ENCODE measurements at regions not wholly inside any gene's neighbourhood (a gene's known extent, or its start where the extent isn't known, plus 50 kb on each side); places are given as distances from the start of the nearest gene placed in this dataset.

- CTCF ChIA-PET, result no interaction called here
- H3K4me3 ChIP-seq (ENCODE audit: low read depth, low read length), result no peak overlapping the region
- TF ChIP-seq CTCF (IDR thresholded peaks at IDR 0.05; ENCODE audit: insufficient read depth, low read length, missing control alignments), result no peak
- POLR2A ChIA-PET, result no interaction called here
- DNase-seq (ENCODE audit: low read depth, low spot score), result no peak
Measured at GRCh38 chr1:55751776-55752175, 536.6 kb upstream of the USP24 start.

- POLR2A ChIA-PET, result no interaction called here
- no peak for TF ChIP-seq CTCF (IDR thresholded peaks at IDR 0.05; ENCODE audit: insufficient read depth, low read length, missing control alignments)
- DNase-seq (ENCODE audit: low read depth, low spot score), result no peak
- H3K4me3 ChIP-seq (ENCODE audit: low read depth, low read length), result no peak overlapping the region
- CTCF ChIA-PET, result no interaction called here
Measured at GRCh38 chr1:55750628-55750995, 535.4 kb upstream of the USP24 start.

GRCh38 chr1:55749975-55750627, 534.9 kb upstream of the USP24 start:
- POLR2A ChIA-PET, result no interaction called here
- CTCF ChIA-PET, result no interaction called here
- no peak overlapping the region for H3K4me3 ChIP-seq (ENCODE audit: low read depth, low read length)
- no peak for TF ChIP-seq CTCF (IDR thresholded peaks at IDR 0.05; ENCODE audit: insufficient read depth, low read length, missing control alignments)
- no peak for DNase-seq (ENCODE audit: low read depth, low spot score)

GRCh38 chr1:55747408-55747841, 532.3 kb upstream of the USP24 start:
- ChIA-PET POLR2A (interaction anchor here (1.1 kb wide), 1 partner anchor 318 kb away, joined by 4 read pairs; no protein-coding TSS in a partner anchor), CTCF (no interaction called here)
- no peak for TF ChIP-seq CTCF (IDR thresholded peaks at IDR 0.05; ENCODE audit: insufficient read depth, low read length, missing control alignments)

GRCh38 chr1:55746710-55747109, 531.5 kb upstream of the USP24 start:
- ChIA-PET CTCF (interaction anchor here (0.8 kb wide), 1 partner anchor 8 kb away, joined by 4 read pairs; no protein-coding TSS in a partner anchor), POLR2A (no interaction called here)
- no peak for TF ChIP-seq CTCF (IDR thresholded peaks at IDR 0.05; ENCODE audit: insufficient read depth, low read length, missing control alignments)
- no peak for DNase-seq (ENCODE audit: low read depth, low spot score)
- H3K4me3 ChIP-seq (ENCODE audit: low read depth, low read length), result no peak overlapping the region

More at GRCh38 chr1:55747408-55747841, 532.3 kb upstream of the USP24 start:
- DNase-seq (ENCODE audit: low read depth, low spot score), result no peak
- no peak overlapping the region for H3K4me3 ChIP-seq (ENCODE audit: low read depth, low read length)

- peak; percentile 66 for DNase-seq (ENCODE audit: low read depth, low spot score)
- CTCF ChIA-PET, result interaction anchor here (1.4 kb wide), 1 partner anchor 12 kb away, joined by 3 read pairs; no protein-coding TSS in a partner anchor
- TF ChIP-seq CTCF (IDR thresholded peaks at IDR 0.05; ENCODE audit: insufficient read depth, low read length, missing control alignments), result no peak
- H3K4me3 ChIP-seq (ENCODE audit: low read depth, low read length), result no peak overlapping the region
- POLR2A ChIA-PET, result no interaction called here
Measured at GRCh38 chr1:55741516-55741915, 526.4 kb upstream of the USP24 start.

Measured in AG04449 (cell line).